ENCODE measurements at regions not wholly inside any gene's neighbourhood (a gene's known extent, or its start where the extent isn't known, plus 50 kb on each side); places are given as distances from the start of the nearest gene placed in this dataset.

- no peak for DNase-seq (ENCODE audit: low read depth)
These were observed 310.3 kb upstream of the HS6ST1 start for GRCh38 chr2:128628996-128629395.

- DNase-seq (ENCODE audit: low read depth) = no peak
These were observed 312.5 kb upstream of the HS6ST1 start for GRCh38 chr2:128630974-128631697.

- DNase-seq (ENCODE audit: low read depth) = no peak
These were observed 313.2 kb upstream of the HS6ST1 start for GRCh38 chr2:128631698-128632500.

GRCh38 chr2:128632501-128632800 is 313.8 kb upstream of the HS6ST1 start:
- no peak for DNase-seq (ENCODE audit: low read depth)

DNA sequence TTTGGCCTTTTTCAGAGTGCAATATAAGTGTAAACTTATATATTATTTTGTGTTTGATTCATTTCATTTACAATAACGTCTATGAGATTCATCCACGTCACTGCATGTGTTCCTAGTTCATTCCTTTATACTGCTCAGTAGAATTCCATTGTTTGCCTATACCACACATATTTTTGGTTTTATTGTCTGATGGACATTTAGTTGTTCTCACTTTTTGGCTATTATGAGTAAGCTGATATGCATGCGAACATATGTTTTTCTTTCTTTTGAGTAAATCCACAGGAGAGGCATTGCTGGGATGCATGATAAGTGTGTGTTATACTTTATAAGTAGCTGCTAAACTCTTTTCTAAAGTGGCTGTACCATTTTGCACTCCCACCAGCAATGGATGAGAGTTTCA is 314.8 kb upstream of the HS6ST1 start:
- no peak for DNase-seq (ENCODE audit: low read depth)

DNA sequence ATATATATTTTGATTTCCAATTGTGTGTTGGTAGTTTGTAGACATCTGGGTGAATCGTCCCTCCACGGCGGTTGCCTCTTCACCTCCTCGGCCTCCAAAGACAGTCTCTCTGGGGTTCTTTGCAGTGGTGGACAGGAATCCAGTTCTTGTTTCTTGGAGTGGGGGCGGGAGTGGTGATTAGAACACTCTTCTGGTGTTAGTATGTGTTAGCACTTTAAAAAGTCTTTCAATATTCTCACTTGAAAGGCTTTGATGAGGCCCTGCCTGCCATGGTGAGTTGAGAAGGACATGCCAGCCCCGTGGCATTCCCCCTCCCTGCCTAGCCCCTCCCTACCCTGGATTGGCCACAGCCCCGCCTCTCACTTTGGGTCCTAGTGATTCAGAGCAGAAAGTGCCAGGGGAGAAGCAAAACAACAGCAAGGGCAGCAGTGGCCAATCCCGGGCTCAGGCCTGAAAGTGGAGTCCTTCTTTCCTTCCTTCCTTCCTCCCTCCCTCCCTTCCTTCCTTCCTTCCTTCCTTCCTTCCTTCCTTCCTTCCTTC is 316.8 kb upstream of the HS6ST1 start:
- DNase-seq (ENCODE audit: low read depth) = no peak

- no peak for DNase-seq (ENCODE audit: low read depth)
These were observed 318.1 kb upstream of the HS6ST1 start for GRCh38 chr2:128636802-128637147.

GRCh38 chr2:128637481-128638155 is 318.9 kb upstream of the HS6ST1 start:
- DNase-seq (ENCODE audit: low read depth) = no peak

GRCh38 chr2:128638341-128639119 is 319.9 kb upstream of the HS6ST1 start:
- no peak for DNase-seq (ENCODE audit: low read depth)

GRCh38 chr2:128639120-128639477 is 320.4 kb upstream of the HS6ST1 start:
- no peak for DNase-seq (ENCODE audit: low read depth)

DNA sequence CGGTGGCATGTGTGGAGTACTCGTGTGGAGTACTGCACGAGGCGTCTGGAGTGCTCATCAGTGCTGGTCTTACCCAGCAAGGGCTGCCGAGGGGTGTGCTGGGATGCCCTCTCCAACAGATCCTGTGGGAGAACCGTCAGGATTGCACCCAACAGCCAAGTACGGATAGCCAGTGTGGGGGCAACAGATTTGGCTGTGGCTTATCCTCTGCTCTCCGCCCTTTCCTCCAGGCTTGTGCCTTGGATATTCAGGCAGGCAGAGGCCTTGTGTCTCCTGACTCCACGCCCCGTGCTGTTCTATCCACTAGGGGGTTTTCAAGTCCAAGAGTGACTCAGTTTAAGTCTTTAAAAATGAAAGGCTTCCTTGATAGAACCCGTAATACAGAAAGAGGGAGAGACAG is 321.0 kb upstream of the HS6ST1 start:
- no peak for DNase-seq (ENCODE audit: low read depth)

- DNase-seq (ENCODE audit: low read depth) = no peak
These were observed 321.6 kb upstream of the HS6ST1 start for GRCh38 chr2:128640166-128640844.

GRCh38 chr2:128640845-128641360 is 322.2 kb upstream of the HS6ST1 start:
- DNase-seq (ENCODE audit: low read depth) = no peak

- DNase-seq (ENCODE audit: low read depth) = no peak
These were observed 322.9 kb upstream of the HS6ST1 start for GRCh38 chr2:128641421-128642080.

DNA sequence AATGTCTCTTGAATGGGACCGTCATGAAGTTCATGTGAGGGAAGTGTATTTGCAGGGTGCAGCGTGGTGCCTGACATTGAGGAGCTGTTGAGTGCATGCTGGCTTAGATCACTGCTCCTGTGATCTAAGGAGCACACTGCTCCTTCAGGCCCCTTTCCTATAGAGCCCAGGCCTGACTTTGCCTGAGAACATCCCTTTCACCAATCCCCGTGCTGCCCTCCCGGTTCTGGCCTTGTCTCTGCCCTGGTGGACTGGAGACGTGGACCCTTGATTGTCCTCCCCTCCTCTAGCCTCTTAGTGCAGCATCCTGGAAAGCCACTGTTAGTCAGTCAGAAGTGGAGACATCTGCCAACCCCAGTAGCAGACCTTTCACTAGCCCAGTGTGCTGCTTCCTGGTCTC is 323.6 kb upstream of the HS6ST1 start:
- DNase-seq (ENCODE audit: low read depth) = no peak

DNA sequence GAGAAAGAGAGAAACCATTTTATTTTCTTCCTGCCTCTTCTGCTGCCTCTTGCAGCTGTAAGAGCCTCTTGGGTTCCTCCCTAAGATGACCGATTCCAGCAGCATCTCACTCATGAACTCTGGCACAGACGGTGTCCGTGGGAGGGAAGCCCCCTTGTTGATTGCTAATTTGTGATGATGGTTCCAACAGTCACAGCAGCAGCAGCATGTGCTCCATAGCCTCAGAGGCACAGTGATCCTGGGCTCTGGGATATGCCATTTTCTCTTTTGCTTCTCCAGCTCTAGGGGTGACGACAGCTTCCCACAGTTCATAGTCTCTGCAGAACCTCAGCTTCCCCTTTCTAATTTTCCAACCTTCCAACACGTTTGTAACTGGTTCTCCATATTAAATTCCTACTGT is 324.2 kb upstream of the HS6ST1 start:
- DNase-seq (ENCODE audit: low read depth) = no peak

DNA sequence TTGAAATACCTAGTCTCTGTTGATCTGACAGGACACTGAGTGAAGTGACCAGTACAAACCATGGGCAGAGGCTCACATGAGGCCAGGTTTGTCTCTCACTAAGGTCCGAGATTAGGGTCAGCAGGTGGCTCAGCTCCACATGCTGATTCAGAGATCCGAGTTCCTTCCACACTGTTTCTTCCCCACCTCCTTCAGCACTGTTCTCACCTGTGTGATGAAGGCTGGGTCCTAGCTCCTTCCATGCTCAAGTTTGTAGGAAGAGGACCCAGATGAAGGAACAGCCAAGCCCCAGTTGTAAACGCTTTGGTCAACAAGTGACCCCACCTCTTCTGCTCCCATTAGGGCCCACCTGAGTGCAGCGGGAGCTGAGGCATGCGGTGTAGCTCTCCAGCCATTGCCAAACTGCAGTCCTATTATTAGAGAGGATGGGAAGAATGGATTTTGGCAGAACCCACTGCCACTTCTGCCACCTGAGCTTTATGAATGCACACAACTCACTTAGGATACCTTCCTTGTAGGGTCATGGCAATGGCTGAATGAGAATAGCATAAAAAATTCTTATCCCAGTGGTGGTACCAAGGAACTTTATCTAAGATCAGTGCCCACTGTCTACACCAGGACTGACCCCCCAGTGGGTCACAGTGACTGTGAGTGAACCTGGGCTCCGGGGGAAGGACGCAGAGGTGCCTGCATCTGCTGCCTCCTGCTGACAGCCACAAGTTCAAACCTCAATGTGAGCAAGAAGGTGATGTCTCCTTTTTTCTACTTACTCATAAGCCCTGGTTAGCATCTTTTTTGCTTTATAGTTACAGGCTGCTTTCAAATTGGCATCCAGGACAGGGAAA is 324.8 kb upstream of the HS6ST1 start:
- no peak for DNase-seq (ENCODE audit: low read depth)

GRCh38 chr2:128644156-128644555 is 325.5 kb upstream of the HS6ST1 start:
- DNase-seq (ENCODE audit: low read depth) = no peak

GRCh38 chr2:128644718-128645256 is 326.1 kb upstream of the HS6ST1 start:
- DNase-seq (ENCODE audit: low read depth) = no peak

DNA sequence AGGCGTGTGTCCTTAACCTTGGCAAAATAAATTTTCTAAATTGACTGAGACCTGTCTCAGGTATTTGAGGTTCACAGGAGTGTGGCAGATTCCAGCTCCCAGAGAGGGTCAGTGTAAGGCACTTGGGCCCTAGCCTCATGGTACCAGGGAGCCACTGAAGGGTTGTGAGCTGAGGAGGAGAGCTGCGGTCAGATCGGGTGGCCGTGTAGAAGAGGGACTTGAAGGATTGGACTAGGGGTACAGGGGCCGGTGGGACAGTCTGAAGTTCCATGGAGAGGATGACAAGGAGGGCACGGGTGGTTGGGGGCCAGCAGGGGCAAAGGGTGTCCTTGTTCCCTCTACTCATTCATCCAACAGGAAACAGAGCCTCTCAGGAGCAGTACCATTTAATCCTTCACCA is 327.0 kb upstream of the HS6ST1 start:
- no peak for DNase-seq (ENCODE audit: low read depth)

Data from RPMI7951 (cell line).